ENCODE measurements at regions not wholly inside any gene's neighbourhood (a gene's known extent, or its start where the extent isn't known, plus 50 kb on each side); places are given as distances from the start of the nearest gene placed in this dataset.

DNA sequence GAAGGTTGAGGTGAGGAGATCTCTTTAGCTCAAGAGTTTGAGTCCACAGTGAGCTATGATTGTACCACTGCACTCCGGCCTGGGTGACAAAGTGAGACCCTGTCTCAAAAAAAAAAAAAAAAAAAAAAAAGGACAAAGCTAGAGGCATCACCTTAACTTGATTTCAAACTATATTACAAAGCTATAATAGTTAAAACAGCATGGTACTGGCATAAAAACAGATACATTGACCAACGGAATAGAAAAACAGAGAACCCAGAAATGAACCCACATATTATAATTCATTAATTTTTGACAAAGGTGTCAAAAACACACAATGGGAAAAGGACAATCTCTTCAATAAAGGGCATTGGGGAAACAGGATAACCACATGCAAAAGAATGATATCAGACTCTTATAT lies 50.8 kb upstream of the MBOAT1 start:
- Histone ChIP-seq H3K4me1 (ENCODE audit: insufficient read depth, low read length, severe bottlenecking) (no peaks in the 10 kb centered on the region), H3K79me2 (ENCODE audit: insufficient read depth, low read length) (no peaks in the 10 kb centered on the region), H2AFZ (ENCODE audit: low read length) (no peak overlapping the region), H3K9me3 (ENCODE audit: low read length) (no peaks in the 10 kb centered on the region; the same call in 1 of the 2 replicates), H3K9me2 (ENCODE audit: low read depth, low read length) (no peaks in the 10 kb centered on the region), H3K36me3 (ENCODE audit: insufficient read depth, low read length) (no peaks in the 10 kb centered on the region), H3K9ac (ENCODE audit: low read length) (no peak overlapping the region), H3K27me3 (ENCODE audit: insufficient read depth, low read length) (no peaks in the 10 kb centered on the region), H3F3A (ENCODE audit: insufficient read depth, low read length) (no peaks in the 10 kb centered on the region), H4K20me1 (ENCODE audit: insufficient read depth, low read length) (no peaks in the 10 kb centered on the region), H3K4me2 (ENCODE audit: low read length) (no peak overlapping the region), H3K27ac (ENCODE audit: low read depth, low read length, poor library complexity, severe bottlenecking) (no peak overlapping the region), H3K4me3 (ENCODE audit: low read depth, low read length, poor library complexity, severe bottlenecking) (no peak overlapping the region)
- TF ChIP-seq, protein P1, sequence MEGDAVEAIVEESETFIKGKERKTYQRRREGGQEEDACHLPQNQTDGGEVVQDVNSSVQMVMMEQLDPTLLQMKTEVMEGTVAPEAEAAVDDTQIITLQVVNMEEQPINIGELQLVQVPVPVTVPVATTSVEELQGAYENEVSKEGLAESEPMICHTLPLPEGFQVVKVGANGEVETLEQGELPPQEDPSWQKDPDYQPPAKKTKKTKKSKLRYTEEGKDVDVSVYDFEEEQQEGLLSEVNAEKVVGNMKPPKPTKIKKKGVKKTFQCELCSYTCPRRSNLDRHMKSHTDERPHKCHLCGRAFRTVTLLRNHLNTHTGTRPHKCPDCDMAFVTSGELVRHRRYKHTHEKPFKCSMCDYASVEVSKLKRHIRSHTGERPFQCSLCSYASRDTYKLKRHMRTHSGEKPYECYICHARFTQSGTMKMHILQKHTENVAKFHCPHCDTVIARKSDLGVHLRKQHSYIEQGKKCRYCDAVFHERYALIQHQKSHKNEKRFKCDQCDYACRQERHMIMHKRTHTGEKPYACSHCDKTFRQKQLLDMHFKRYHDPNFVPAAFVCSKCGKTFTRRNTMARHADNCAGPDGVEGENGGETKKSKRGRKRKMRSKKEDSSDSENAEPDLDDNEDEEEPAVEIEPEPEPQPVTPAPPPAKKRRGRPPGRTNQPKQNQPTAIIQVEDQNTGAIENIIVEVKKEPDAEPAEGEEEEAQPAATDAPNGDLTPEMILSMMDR (IDR thresholded peaks at IDR 0.05; ENCODE audit: low read length): no peak
- no peak for TF ChIP-seq EZH2 (IDR thresholded peaks at IDR 0.05; ENCODE audit: borderline replicate concordance, low read length)

GRCh38 chr6:20265842-20266241 lies 53.6 kb upstream of the MBOAT1 start:
- H3K9me2 ChIP-seq (ENCODE audit: low read depth, low read length): no peaks in the 10 kb centered on the region
- no peak overlapping the region for H3K27ac ChIP-seq (ENCODE audit: low read depth, low read length, poor library complexity, severe bottlenecking)
- no peaks in the 10 kb centered on the region for H3K79me2 ChIP-seq (ENCODE audit: insufficient read depth, low read length)
- no peaks in the 10 kb centered on the region for H4K20me1 ChIP-seq (ENCODE audit: insufficient read depth, low read length)
- H2AFZ ChIP-seq (ENCODE audit: low read length): no peak overlapping the region
- no peaks in the 10 kb centered on the region for H3F3A ChIP-seq (ENCODE audit: insufficient read depth, low read length)
- no peak overlapping the region for H3K4me2 ChIP-seq (ENCODE audit: low read length)
- no peak overlapping the region for H3K4me3 ChIP-seq (ENCODE audit: low read depth, low read length, poor library complexity, severe bottlenecking)
- H3K9me3 ChIP-seq (ENCODE audit: low read length): no peaks in the 10 kb centered on the region; the same call in 1 of the 2 replicates
- no peaks in the 10 kb centered on the region for H3K36me3 ChIP-seq (ENCODE audit: insufficient read depth, low read length)
- H3K27me3 ChIP-seq (ENCODE audit: insufficient read depth, low read length): no peaks in the 10 kb centered on the region
- H3K9ac ChIP-seq (ENCODE audit: low read length): no peak overlapping the region
- no peaks in the 10 kb centered on the region for H3K4me1 ChIP-seq (ENCODE audit: insufficient read depth, low read length, severe bottlenecking)
- TF ChIP-seq EZH2 (IDR thresholded peaks at IDR 0.05; ENCODE audit: borderline replicate concordance, low read length): no peak
- TF ChIP-seq, protein P1 (IDR thresholded peaks at IDR 0.05; ENCODE audit: low read length): no peak

DNA sequence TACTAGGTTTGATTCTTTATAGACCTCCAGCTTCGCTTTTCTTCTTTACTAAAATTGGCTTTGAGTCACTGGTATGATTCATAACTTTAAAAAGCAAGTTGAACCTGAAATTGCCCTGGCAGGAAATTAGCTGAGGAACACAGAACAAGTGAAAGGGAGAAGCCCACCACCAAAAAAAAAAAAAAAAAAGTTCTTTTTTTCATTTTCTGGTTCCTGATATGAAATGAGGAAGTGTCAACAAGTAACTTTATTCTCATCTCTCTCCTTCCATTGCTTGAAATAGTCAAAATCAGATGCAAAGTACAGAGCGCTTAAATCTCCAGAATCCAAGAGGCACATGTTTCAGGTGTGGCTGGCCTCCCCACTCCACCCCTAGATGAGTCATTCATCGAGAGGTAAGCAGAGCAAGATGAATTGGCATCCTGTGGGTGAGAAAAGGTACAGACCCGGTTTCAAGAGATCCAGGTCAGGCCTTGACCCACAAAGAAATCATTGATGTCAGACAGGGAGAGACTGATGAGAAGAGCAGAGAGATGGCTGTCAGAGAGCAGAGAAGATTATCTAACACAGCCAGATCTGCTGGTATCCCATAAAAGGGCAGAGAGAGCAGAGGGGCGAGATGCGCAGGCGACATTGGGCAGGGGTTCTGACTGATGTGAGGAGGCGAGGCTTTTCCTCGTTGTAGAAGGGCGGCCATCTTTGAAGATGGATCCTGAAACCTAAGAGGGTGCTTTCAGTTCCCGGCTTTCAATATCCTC lies 54.8 kb upstream of the MBOAT1 start:
- Histone ChIP-seq H3K4me2 (ENCODE audit: low read length) (no peak overlapping the region), H3K4me3 (ENCODE audit: low read depth, low read length, poor library complexity, severe bottlenecking) (no peak overlapping the region), H4K20me1 (ENCODE audit: insufficient read depth, low read length) (no peaks in the 10 kb centered on the region), H3K27ac (ENCODE audit: low read depth, low read length, poor library complexity, severe bottlenecking) (no peak overlapping the region), H3K9me2 (ENCODE audit: low read depth, low read length) (no peaks in the 10 kb centered on the region), H3K4me1 (ENCODE audit: insufficient read depth, low read length, severe bottlenecking) (no peaks in the 10 kb centered on the region), H3K27me3 (ENCODE audit: insufficient read depth, low read length) (no peaks in the 10 kb centered on the region), H3K9ac (ENCODE audit: low read length) (no peak overlapping the region), H3K36me3 (ENCODE audit: insufficient read depth, low read length) (no peaks in the 10 kb centered on the region), H2AFZ (ENCODE audit: low read length) (no peak overlapping the region), H3K9me3 (ENCODE audit: low read length) (no peaks in the 10 kb centered on the region), H3K79me2 (ENCODE audit: insufficient read depth, low read length) (no peaks in the 10 kb centered on the region), H3F3A (ENCODE audit: insufficient read depth, low read length) (no peaks in the 10 kb centered on the region)
- TF ChIP-seq EZH2 (IDR thresholded peaks at IDR 0.05; ENCODE audit: borderline replicate concordance, low read length): no peak
- TF ChIP-seq, protein P1 (IDR thresholded peaks at IDR 0.05; ENCODE audit: low read length): no peak
